ENCODE measurements at regions not wholly inside any gene's neighbourhood (a gene's known extent, or its start where the extent isn't known, plus 50 kb on each side); places are given as distances from the start of the nearest gene placed in this dataset.

GRCh38 chrX:140099221-140099620, 133.9 kb upstream of the CXorf66 start:
- TF ChIP-seq CTCF (IDR thresholded peaks at IDR 0.05), result no peak
- no peak for TF ChIP-seq POLR2A (IDR thresholded peaks at IDR 0.05)
- Histone ChIP-seq H3K9me3 (no peaks in the 10 kb centered on the region), H3K27ac (no peak overlapping the region), H3K4me3 (no peak overlapping the region), H3K4me1 (no peaks in the 10 kb centered on the region), H3K27me3 (no peaks in the 10 kb centered on the region), H3K36me3 (replicated peaks in 1 of 2; ENCODE audit: insufficient read depth in 1 of 2, low read depth in 2 of 2) (no peaks in the 10 kb centered on the region)
- ATAC-seq, result no peak
- intact Hi-C loops (cut with DNase I), result no loop called here
- no peak for DNase-seq
- WGBS, 2 donors, result 17 to 18% methylated on average over 4 of the region's 4 CpGs

- no peak overlapping the region for H3K4me3 ChIP-seq
- intact Hi-C loops (cut with DNase I), result no loop called here
- H3K27me3 ChIP-seq, result no peaks in the 10 kb centered on the region
- H3K36me3 ChIP-seq (replicated peaks in 1 of 2; ENCODE audit: insufficient read depth in 1 of 2, low read depth in 2 of 2), result no peaks in the 10 kb centered on the region
- DNase-seq (no peak), ATAC-seq (no peak)
- TF ChIP-seq POLR2A (IDR thresholded peaks at IDR 0.05), result no peak
- no peak for TF ChIP-seq CTCF (IDR thresholded peaks at IDR 0.05)
- H3K9me3 ChIP-seq, result no peaks in the 10 kb centered on the region
- WGBS, 2 donors, result 91 to 94% methylated on average over 5 to 10 of the region's 26 CpGs
- peaks cover 6% of the 10 kb centered on the region for H3K4me1 ChIP-seq
- no peak overlapping the region for H3K27ac ChIP-seq
These were observed 126.8 kb upstream of the CXorf66 start for GRCh38 chrX:140092121-140092520.

- Histone ChIP-seq H3K36me3 (replicated peaks in 1 of 2; ENCODE audit: insufficient read depth in 1 of 2, low read depth in 2 of 2) (no peaks in the 10 kb centered on the region), H3K27me3 (no peaks in the 10 kb centered on the region), H3K4me1 (peaks cover 6% of the 10 kb centered on the region), H3K9me3 (no peaks in the 10 kb centered on the region), H3K4me3 (no peak overlapping the region), H3K27ac (no peak overlapping the region)
- intact Hi-C loops (cut with DNase I), result no loop called here
- TF ChIP-seq CTCF (IDR thresholded peaks at IDR 0.05) (peak in 1 of 7 experiments; percentile 18), POLR2A (IDR thresholded peaks at IDR 0.05) (no peak)
- peak; percentile 59 for ATAC-seq
- peak; percentile 2 to 31 (median 17) for DNase-seq
- WGBS, 2 donors, result 2% methylated on average over 13 of the region's 88 CpGs; no CpG with 5 or more reads in 1 of the 2 donors
These were observed 126.0 kb upstream of the CXorf66 start for GRCh38 chrX:140091125-140091886.

- TF ChIP-seq POLR2A (IDR thresholded peaks at IDR 0.05), result no peak
- TF ChIP-seq CTCF (IDR thresholded peaks at IDR 0.05), result no peak
- no peaks in the 10 kb centered on the region for H3K36me3 ChIP-seq (replicated peaks in 1 of 2; ENCODE audit: insufficient read depth in 1 of 2, low read depth in 2 of 2)
- H3K27ac ChIP-seq, result no peak overlapping the region
- no peak for DNase-seq
- peaks cover 6% of the 10 kb centered on the region for H3K4me1 ChIP-seq
- intact Hi-C loops (cut with DNase I), result no loop called here
- no peak overlapping the region for H3K4me3 ChIP-seq
- H3K27me3 ChIP-seq, result no peaks in the 10 kb centered on the region
- 5 to 7% methylated on average over 10 to 14 of the region's 15 CpGs for WGBS, 2 donors
- no peaks in the 10 kb centered on the region for H3K9me3 ChIP-seq
- no peak for ATAC-seq
These were observed 125.4 kb upstream of the CXorf66 start for GRCh38 chrX:140090800-140091124.

- WGBS, 2 donors, result 63 to 80% methylated on average over 2 of the region's 2 CpGs
- no peaks in the 10 kb centered on the region for H3K9me3 ChIP-seq
- TF ChIP-seq CTCF (IDR thresholded peaks at IDR 0.05), result no peak
- no peak for TF ChIP-seq POLR2A (IDR thresholded peaks at IDR 0.05)
- peaks cover 6% of the 10 kb centered on the region for H3K4me1 ChIP-seq
- no peak for ATAC-seq
- H3K27me3 ChIP-seq, result no peaks in the 10 kb centered on the region
- no peak overlapping the region for H3K4me3 ChIP-seq
- DNase-seq, result no peak
- no peaks in the 10 kb centered on the region for H3K36me3 ChIP-seq (replicated peaks in 1 of 2; ENCODE audit: insufficient read depth in 1 of 2, low read depth in 2 of 2)
- no peak overlapping the region for H3K27ac ChIP-seq
- intact Hi-C loops (cut with DNase I), result no loop called here
These were observed 123.1 kb upstream of the CXorf66 start for GRCh38 chrX:140088438-140088837.
